T-helper 1 cell (primary cell): ENCODE measurements at regions not wholly inside any gene's neighbourhood (a gene's known extent, or its start where the extent isn't known, plus 50 kb on each side); places are given as distances from the start of the nearest gene placed in this dataset.
"Not testable (repeated sequence)": the region's sequence is repeated elsewhere in the genome, so short reads cannot be mapped to it uniquely, and the experiment has no call there.

Source experiments
- DNase-seq, 5 donors: peaks; one replicate each; pipeline ENCODE4 v3.0.0-alpha.2; 2012 to 2020

DNA sequence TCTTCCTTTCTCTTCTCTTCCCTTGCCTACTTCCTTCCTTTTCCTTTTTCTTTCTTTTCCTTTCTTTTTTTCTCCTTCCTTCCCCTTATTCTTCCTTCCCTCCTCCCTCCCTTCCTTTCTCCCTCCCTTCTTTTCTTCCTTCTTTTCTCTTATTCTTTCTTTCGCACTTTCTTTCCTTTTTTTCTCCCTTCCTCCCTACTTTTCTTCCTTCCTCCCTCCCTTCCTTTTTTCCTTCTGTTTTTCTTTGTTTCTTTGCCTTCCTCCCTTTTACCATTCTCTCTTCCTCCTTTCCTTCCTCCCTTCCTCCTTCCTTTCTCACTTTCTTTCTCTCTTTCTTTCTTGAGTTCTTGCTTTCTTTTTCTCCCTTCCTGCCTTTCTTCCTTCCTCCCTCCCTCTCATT is 416.5 kb downstream of the ANKRD30B start:
- not testable (repeated sequence) for DNase-seq

GRCh38 chr18:15165048-15165447 is 417.1 kb downstream of the ANKRD30B start:
- DNase-seq = no peak

DNA sequence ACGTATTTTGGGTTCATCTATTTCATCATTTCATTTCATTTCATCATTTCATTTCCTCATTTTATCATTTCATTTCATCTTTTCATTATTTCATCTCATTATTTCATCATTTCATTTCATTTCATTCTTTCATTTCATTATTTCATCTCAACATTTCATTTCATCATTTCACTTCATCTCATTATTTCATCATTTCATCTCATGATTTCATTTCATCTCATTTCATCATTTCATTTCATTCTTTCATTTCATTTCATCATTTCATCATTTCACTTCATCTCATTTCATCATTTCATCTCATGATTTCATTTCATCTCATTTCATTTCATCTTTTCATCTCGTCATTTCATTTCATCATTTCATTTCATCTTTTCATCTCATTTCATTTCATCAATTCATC is 445.1 kb downstream of the ANKRD30B start:
- not testable (repeated sequence) for DNase-seq

- not testable (repeated sequence) for DNase-seq
Measured at GRCh38 chr18:15193813-15194212, 445.8 kb downstream of the ANKRD30B start.

GRCh38 chr18:15197338-15198115 is 449.6 kb downstream of the ANKRD30B start:
- DNase-seq = peak in 1 of 5 donors; percentile 10

DNA sequence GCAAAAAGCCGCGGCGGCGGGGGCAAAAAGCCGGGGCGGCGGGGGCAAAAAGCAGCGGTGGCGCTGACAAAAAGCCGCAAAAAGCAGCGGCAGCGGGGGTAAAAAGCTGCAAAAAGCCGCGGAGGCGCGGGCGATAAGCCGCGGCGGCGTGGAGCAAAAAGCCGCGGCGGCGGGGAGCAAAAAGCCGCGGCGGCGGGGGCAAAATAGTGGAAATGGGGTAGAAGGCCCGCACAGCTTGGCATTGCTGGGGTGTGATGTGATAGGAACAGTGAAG is 450.1 kb downstream of the ANKRD30B start:
- DNase-seq = no peak
